ENCODE measurements at regions not wholly inside any gene's neighbourhood (a gene's known extent, or its start where the extent isn't known, plus 50 kb on each side); places are given as distances from the start of the nearest gene placed in this dataset.
"Not testable (repeated sequence)": the region's sequence is repeated elsewhere in the genome, so short reads cannot be mapped to it uniquely, and the experiment has no call there.

GRCh38 chr2:2898744-2899143 lies 478.9 kb downstream of the EIPR1 start:
- no peak for TF ChIP-seq CTCF (conservative IDR thresholded peaks at IDR 0.05; ENCODE audit: low read depth, low read length)
- DNase-seq (ENCODE audit: low read depth), result no peak
- H3K4me3 ChIP-seq (ENCODE audit: low read depth, low read length), result no peak overlapping the region

DNA sequence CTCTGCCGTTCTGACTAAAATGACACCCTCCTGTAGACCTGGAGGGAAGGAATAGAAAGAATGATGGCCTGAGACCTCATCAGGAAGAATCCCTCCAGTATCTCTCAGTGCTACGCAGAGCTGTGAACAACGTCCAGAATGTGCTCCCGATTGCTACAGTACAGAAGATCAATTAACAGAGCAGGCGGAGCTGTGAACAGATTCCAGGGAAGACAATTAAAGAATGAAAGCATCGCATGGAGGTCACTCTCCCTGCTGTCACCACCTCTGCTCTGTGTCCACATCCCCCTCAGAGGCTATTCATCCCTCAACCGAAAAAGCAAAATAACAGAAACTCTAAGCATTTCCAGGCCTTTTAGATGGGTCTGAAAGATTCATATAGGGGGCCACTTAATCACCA lies 481.0 kb downstream of the EIPR1 start:
- TF ChIP-seq CTCF (conservative IDR thresholded peaks at IDR 0.05; ENCODE audit: low read depth, low read length), result no peak
- no peak for DNase-seq (ENCODE audit: low read depth)
- no peak overlapping the region for H3K4me3 ChIP-seq (ENCODE audit: low read depth, low read length)

DNA sequence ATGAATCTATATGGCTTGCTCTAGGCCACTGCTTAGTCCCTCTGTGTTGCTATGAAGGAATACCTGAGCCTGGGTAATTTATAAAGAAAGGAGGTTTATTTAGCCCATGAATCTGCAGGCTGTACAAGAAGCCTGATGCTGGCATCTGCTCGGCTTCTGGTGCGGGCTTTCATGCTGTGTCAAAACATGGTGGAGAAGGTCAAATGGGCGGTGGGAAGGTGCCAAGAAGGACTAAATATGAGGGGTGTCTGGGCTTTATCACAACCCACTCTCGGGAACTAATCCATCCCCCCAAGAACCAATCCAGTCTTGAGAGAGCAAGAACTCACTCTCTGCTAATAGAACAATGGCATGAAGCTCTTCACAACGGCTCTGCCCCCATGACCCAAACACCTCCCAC lies 481.6 kb downstream of the EIPR1 start:
- H3K4me3 ChIP-seq (ENCODE audit: low read depth, low read length), result no peak overlapping the region
- DNase-seq (ENCODE audit: low read depth), result no peak
- TF ChIP-seq CTCF (conservative IDR thresholded peaks at IDR 0.05; ENCODE audit: low read depth, low read length), result no peak

DNA sequence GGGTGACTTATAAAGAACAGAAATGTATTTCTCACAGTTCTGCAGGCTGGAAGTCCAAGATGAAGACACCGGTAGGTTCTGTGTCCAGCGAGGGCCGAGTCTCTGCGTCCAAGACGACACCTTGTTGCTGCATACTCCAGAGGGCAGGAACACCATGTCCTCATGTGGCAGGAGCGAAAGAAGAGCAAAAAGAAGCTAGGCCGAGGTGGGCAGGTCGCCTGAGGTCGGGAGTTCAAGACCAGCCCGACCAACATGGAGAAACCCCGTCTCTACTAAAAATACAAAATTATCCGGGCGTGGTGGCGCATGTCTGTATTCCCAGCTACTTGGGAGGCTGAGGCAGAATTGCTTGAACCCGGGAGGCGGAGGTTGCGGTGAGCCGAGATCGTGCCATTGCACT lies 483.6 kb downstream of the EIPR1 start:
- not testable (repeated sequence) for DNase-seq (ENCODE audit: low read depth); H3K4me3 ChIP-seq (ENCODE audit: low read depth, low read length)

DNA sequence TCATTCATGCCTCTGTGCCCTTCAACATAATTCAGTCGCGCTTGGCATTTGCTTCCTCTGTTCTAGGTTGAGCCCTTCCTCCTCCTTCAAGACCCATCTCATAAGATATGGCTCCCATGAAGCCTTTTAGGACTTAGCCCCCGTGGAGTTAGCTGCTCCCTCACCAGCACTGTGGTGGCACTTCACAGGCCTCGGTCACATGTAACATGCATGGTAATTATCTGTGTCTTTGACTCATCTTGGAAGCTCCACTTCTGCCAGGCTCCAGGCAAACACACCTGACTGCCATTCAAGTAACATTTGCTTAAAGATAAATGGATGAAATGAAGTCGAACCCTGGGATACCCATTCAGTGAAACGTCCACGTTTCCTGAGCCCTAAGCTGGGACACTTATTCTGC lies 484.7 kb downstream of the EIPR1 start:
- TF ChIP-seq CTCF (conservative IDR thresholded peaks at IDR 0.05; ENCODE audit: low read depth, low read length), result no peak
- DNase-seq (ENCODE audit: low read depth), result no peak

DNA sequence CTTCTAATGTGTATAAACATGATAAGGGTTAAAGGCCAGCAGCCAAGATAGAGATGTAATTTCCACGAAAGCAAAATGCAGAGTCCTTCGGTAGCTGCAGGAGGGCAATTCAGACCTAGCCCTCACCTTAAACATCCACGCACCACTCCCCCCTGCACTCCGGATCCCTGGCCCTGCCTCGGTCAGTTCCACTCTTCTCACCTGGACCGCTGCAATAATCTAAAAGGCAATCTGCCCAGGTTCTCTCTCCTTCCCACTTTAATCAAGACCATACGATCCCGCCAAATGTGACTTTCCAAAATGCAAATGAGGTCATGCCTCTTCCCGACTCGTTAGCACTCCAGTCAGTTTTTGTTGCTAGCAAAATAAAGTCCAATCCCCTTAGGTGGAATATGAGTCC lies 485.2 kb downstream of the EIPR1 start:
- no peak for TF ChIP-seq CTCF (conservative IDR thresholded peaks at IDR 0.05; ENCODE audit: low read depth, low read length)
- H3K4me3 ChIP-seq (ENCODE audit: low read depth, low read length), result no peak overlapping the region
- no peak for DNase-seq (ENCODE audit: low read depth)

More for the DNA sequence above, 484.7 kb downstream of the EIPR1 start:
- H3K4me3 ChIP-seq (ENCODE audit: low read depth, low read length), result no peak overlapping the region

GRCh38 chr2:2890901-2891300 lies 486.7 kb downstream of the EIPR1 start:
- DNase-seq (ENCODE audit: low read depth), result no peak
- H3K4me3 ChIP-seq (ENCODE audit: low read depth, low read length), result no peak overlapping the region
- TF ChIP-seq CTCF (conservative IDR thresholded peaks at IDR 0.05; ENCODE audit: low read depth, low read length), result no peak

DNA sequence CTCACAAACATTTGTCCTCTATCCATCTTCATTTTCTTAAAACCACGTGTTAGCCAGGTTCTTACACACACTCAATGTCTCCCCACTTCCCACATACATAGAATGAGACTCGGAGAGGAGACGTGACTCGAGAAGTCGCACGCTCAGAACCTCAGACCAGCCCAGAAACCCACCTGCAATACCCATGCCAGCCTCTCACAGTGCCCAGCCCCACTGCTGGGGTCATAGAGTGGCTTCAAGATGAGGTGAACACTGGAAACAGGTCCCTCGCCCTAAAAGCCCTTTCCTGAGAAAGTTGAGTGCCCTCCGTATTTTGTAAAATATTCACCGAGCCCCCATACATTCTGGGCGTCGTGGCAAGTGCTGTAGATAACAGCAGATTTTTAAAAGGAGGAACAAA lies 487.4 kb downstream of the EIPR1 start:
- DNase-seq (ENCODE audit: low read depth), result no peak
- no peak overlapping the region for H3K4me3 ChIP-seq (ENCODE audit: low read depth, low read length)
- no peak for TF ChIP-seq CTCF (conservative IDR thresholded peaks at IDR 0.05; ENCODE audit: low read depth, low read length)

Data from choroid plexus epithelial cell (primary cell).